ENCODE measurements at regions not wholly inside any gene's neighbourhood (a gene's known extent, or its start where the extent isn't known, plus 50 kb on each side); places are given as distances from the start of the nearest gene placed in this dataset.
"Not testable (repeated sequence)": the region's sequence is repeated elsewhere in the genome, so short reads cannot be mapped to it uniquely, and the experiment has no call there.

- Histone ChIP-seq H3K36me3 (no peaks in the 10 kb centered on the region), H3K9me3 (peaks cover 0 to 9% (median 3%) of the 10 kb centered on the region in 4 donors), H3K4me1 (peaks cover 0 to 12% (median 0%) of the 10 kb centered on the region in 4 donors), H3K4me3 (no peak overlapping the region), H3K27me3 (no peaks in the 10 kb centered on the region), H3K27ac (replicated peaks in 1 of 4) (no peak overlapping the region)
- intact Hi-C loops (cut with DNase I) = no loop called here
- TF ChIP-seq POLR2A (IDR thresholded peaks at IDR 0.05; ENCODE audit: low read depth) (no peak), POLR2AphosphoS5 (IDR thresholded peaks at IDR 0.05) (no peak), EP300 (IDR thresholded peaks at IDR 0.05) (no peak), CTCF (IDR thresholded peaks at IDR 0.05) (no peak)
- WGBS = 80% methylated on average over 7 of the region's 7 CpGs
- no peak for DNase-seq (ENCODE audit: extremely low spot score)
Measured at GRCh38 chr6:149244105-149244504, 73.4 kb upstream of the TAB2 start.

- no peak for TF ChIP-seq POLR2A (IDR thresholded peaks at IDR 0.05; ENCODE audit: low read depth)
- no peak for TF ChIP-seq CTCF (IDR thresholded peaks at IDR 0.05)
- no peak for TF ChIP-seq POLR2AphosphoS5 (IDR thresholded peaks at IDR 0.05)
- TF ChIP-seq EP300 (IDR thresholded peaks at IDR 0.05) = no peak
- H3K36me3 ChIP-seq = no peaks in the 10 kb centered on the region
- no peak for DNase-seq (ENCODE audit: extremely low spot score)
- intact Hi-C loops (cut with DNase I) = no loop called here
- WGBS = 80% methylated on average over 13 of the region's 13 CpGs
- H3K9me3 ChIP-seq = no peaks in the 10 kb centered on the region
- no peak overlapping the region for H3K4me3 ChIP-seq
- no peaks in the 10 kb centered on the region for H3K27me3 ChIP-seq
- H3K4me1 ChIP-seq = peaks cover 0 to 10% (median 0%) of the 10 kb centered on the region in 4 donors
- no peak overlapping the region for H3K27ac ChIP-seq (replicated peaks in 1 of 4)
Measured at GRCh38 chr6:149246691-149247384, 70.7 kb upstream of the TAB2 start.

GRCh38 chr6:149247385-149247763, 70.1 kb upstream of the TAB2 start:
- no peaks in the 10 kb centered on the region for H3K9me3 ChIP-seq
- 86% methylated on average over 6 of the region's 6 CpGs for WGBS
- no peaks in the 10 kb centered on the region for H3K27me3 ChIP-seq

GRCh38 chr6:149248263-149248662, 69.2 kb upstream of the TAB2 start:
- H3K27ac ChIP-seq (replicated peaks in 1 of 4); H3K9me3 ChIP-seq; H3K4me3 ChIP-seq; DNase-seq (ENCODE audit: extremely low spot score); H3K4me1 ChIP-seq; H3K36me3 ChIP-seq; H3K27me3 ChIP-seq; intact Hi-C loops (cut with DNase I): not testable (repeated sequence)
- WGBS = 95% methylated on average over 5 of the region's 5 CpGs

More at GRCh38 chr6:149247385-149247763, 70.1 kb upstream of the TAB2 start:
- DNase-seq (ENCODE audit: extremely low spot score) = no peak
- no peak for TF ChIP-seq EP300 (IDR thresholded peaks at IDR 0.05)
- TF ChIP-seq POLR2A (IDR thresholded peaks at IDR 0.05; ENCODE audit: low read depth) = no peak
- no peak for TF ChIP-seq POLR2AphosphoS5 (IDR thresholded peaks at IDR 0.05)
- TF ChIP-seq CTCF (IDR thresholded peaks at IDR 0.05) = no peak
- H3K27ac ChIP-seq (replicated peaks in 1 of 4) = no peak overlapping the region
- intact Hi-C loops (cut with DNase I) = no loop called here
- H3K4me3 ChIP-seq = no peak overlapping the region
- H3K4me1 ChIP-seq = peaks cover 0 to 4% (median 0%) of the 10 kb centered on the region in 4 donors
- no peaks in the 10 kb centered on the region for H3K36me3 ChIP-seq

GRCh38 chr6:149248693-149249369, 68.7 kb upstream of the TAB2 start:
- 64% methylated on average over 4 of the region's 4 CpGs for WGBS
- no peak for TF ChIP-seq CTCF (IDR thresholded peaks at IDR 0.05)
- no peak for TF ChIP-seq POLR2A (IDR thresholded peaks at IDR 0.05; ENCODE audit: low read depth)
- intact Hi-C loops (cut with DNase I) = no loop called here
- H3K4me3 ChIP-seq = no peak overlapping the region
- H3K27me3 ChIP-seq = no peaks in the 10 kb centered on the region
- no peak overlapping the region for H3K27ac ChIP-seq (replicated peaks in 1 of 4)
- no peaks in the 10 kb centered on the region for H3K9me3 ChIP-seq
- H3K4me1 ChIP-seq = no peaks in the 10 kb centered on the region
- H3K36me3 ChIP-seq = no peaks in the 10 kb centered on the region
- no peak for DNase-seq (ENCODE audit: extremely low spot score)

All from esophagus muscularis mucosa (tissue), 4 donors.